ENCODE measurements at regions not wholly inside any gene's neighbourhood (a gene's known extent, or its start where the extent isn't known, plus 50 kb on each side); places are given as distances from the start of the nearest gene placed in this dataset.

GRCh38 chr11:121829159-121829643, 286.8 kb downstream of the BLID start:
- TF ChIP-seq EZH2 (conservative IDR thresholded peaks at IDR 0.05; ENCODE audit: low read depth, low read length) (no peak), DZIP1 (CRISPR knock-in tag; IDR thresholded peaks at IDR 0.05) (no peak), SPEN (CRISPR knock-in tag; IDR thresholded peaks at IDR 0.05; ENCODE audit: low read depth) (no peak), ARNT2 (CRISPR knock-in tag; IDR thresholded peaks at IDR 0.05; ENCODE audit: low read depth) (no peak), RERE (CRISPR knock-in tag; IDR thresholded peaks at IDR 0.05; ENCODE audit: low read depth) (no peak), ZNF776 (CRISPR knock-in tag; IDR thresholded peaks at IDR 0.05) (no peak)
- Histone ChIP-seq H3K27me3 (ENCODE audit: control insufficient read depth in 1 of 2, insufficient read depth in 2 of 2, low read length in 2 of 2) (no peaks in the 10 kb centered on the region), H3K27ac (ENCODE audit: extremely low read length, insufficient read depth, low read length) (no peak overlapping the region), H3K4me3 (replicated peaks in 1 of 3; ENCODE audit: insufficient read depth in 1 of 3, low read depth in 2 of 3, low read length in 3 of 3) (no peak overlapping the region), H3K9me3 (ENCODE audit: low read length) (peaks cover 14% of the 10 kb centered on the region), H2AFZ (ENCODE audit: low read length) (no peak overlapping the region), H3K36me3 (replicated peaks in 1 of 2; ENCODE audit: control insufficient read depth in 1 of 2, insufficient read depth in 2 of 2, low read length in 2 of 2) (no peaks in the 10 kb centered on the region), H3K79me2 (ENCODE audit: insufficient read depth, low read length) (no peaks in the 10 kb centered on the region), H3K4me2 (ENCODE audit: low read depth, low read length) (no peak overlapping the region), H3K9ac (ENCODE audit: insufficient read depth, low read depth, low read length) (no peak overlapping the region), H3K4me1 (ENCODE audit: insufficient read depth, low read length) (no peaks in the 10 kb centered on the region), H4K20me1 (ENCODE audit: insufficient read depth, low read length) (no peaks in the 10 kb centered on the region)
- ChIA-PET CTCF (ENCODE audit: low intra/inter-chr PET ratio, low total read pairs) (no interaction called here), POLR2A (no interaction called here)
- no peak for ATAC-seq
- WGBS (ENCODE audit: low lambda C conversion rate) = 32% methylated on average over 2 of the region's 2 CpGs
- DNase-seq (ENCODE audit: low spot score) = no peak
- in situ Hi-C loops (cut with HindIII; ENCODE audit: extremely low pct_ligation_motif_present, low pct_unique_long_range_greater_than_20kb) = no loop called here
- BruUV-seq (replicated peaks) = no TSS peak
- no peak for FAIRE-seq
- intact Hi-C loops (cut with micrococcal nuclease; ENCODE audit: unreplicated experiment) = no loop called here

Data from HepG2 (cell line).